ENCODE measurements at regions not wholly inside any gene's neighbourhood (a gene's known extent, or its start where the extent isn't known, plus 50 kb on each side); places are given as distances from the start of the nearest gene placed in this dataset.

- H3K9me2 ChIP-seq (ENCODE audit: insufficient read depth, low read length) = no peaks in the 10 kb centered on the region
- H4K20me1 ChIP-seq (ENCODE audit: insufficient read depth) = no peaks in the 10 kb centered on the region
- no peak overlapping the region for H2AFZ ChIP-seq (ENCODE audit: low read depth, low read length)
- H3K9me3 ChIP-seq (ENCODE audit: low read length) = no peaks in the 10 kb centered on the region
- H3K9ac ChIP-seq (ENCODE audit: low read length) = no peak overlapping the region
- TF ChIP-seq SMC3 (conservative IDR thresholded peaks at IDR 0.05; ENCODE audit: poor library complexity) = no peak
- TF ChIP-seq EZH2 (IDR thresholded peaks at IDR 0.05; ENCODE audit: borderline replicate concordance, insufficient read depth, low read length, poor library complexity, severe bottlenecking) = no peak
- no peak for TF ChIP-seq REST (IDR thresholded peaks at IDR 0.05; ENCODE audit: borderline replicate concordance)
- TF ChIP-seq EP300 (conservative IDR thresholded peaks at IDR 0.05; ENCODE audit: poor library complexity, severe bottlenecking) = no peak
- TF ChIP-seq POLR2AphosphoS5 (IDR thresholded peaks at IDR 0.05) = no peak
- no peak for TF ChIP-seq RAD21 (conservative IDR thresholded peaks at IDR 0.05)
- TF ChIP-seq TAF1 (IDR thresholded peaks at IDR 0.05; ENCODE audit: low read depth) = no peak
- TF ChIP-seq MXI1 (conservative IDR thresholded peaks at IDR 0.05; ENCODE audit: poor library complexity, severe bottlenecking) = no peak
- no peaks in the 10 kb centered on the region for H3K79me2 ChIP-seq (replicated peaks; ENCODE audit: insufficient read depth, low read length)
- H3K27me3 ChIP-seq (ENCODE audit: insufficient read depth, low read depth, low read length) = no peaks in the 10 kb centered on the region
- no peaks in the 10 kb centered on the region for H3F3A ChIP-seq (ENCODE audit: insufficient read depth, low read length, poor library complexity, severe bottlenecking)
- H3K4me3 ChIP-seq (ENCODE audit: low read length) = no peak overlapping the region
- H3K4me2 ChIP-seq (ENCODE audit: low read length) = no peak overlapping the region
- H3K36me3 ChIP-seq (ENCODE audit: insufficient read depth, low read length) = no peaks in the 10 kb centered on the region
- no peak overlapping the region for H3K27ac ChIP-seq (ENCODE audit: low read length)
Observed at GRCh38 chr18:10193444-10193843, 261.0 kb upstream of the APCDD1 start.

- H3K27me3 ChIP-seq (ENCODE audit: insufficient read depth, low read depth, low read length) = no peaks in the 10 kb centered on the region
- no peak overlapping the region for H3K4me2 ChIP-seq (ENCODE audit: low read length)
- no peaks in the 10 kb centered on the region for H3K9me2 ChIP-seq (ENCODE audit: insufficient read depth, low read length)
- H3K36me3 ChIP-seq (ENCODE audit: insufficient read depth, low read length) = no peaks in the 10 kb centered on the region
- H3K9me3 ChIP-seq (ENCODE audit: low read length) = no peaks in the 10 kb centered on the region
- no peak overlapping the region for H2AFZ ChIP-seq (ENCODE audit: low read depth, low read length)
- H3K9ac ChIP-seq (ENCODE audit: low read length) = no peak overlapping the region
- H3K27ac ChIP-seq (ENCODE audit: low read length) = no peak overlapping the region
- no peaks in the 10 kb centered on the region for H4K20me1 ChIP-seq (ENCODE audit: insufficient read depth)
- no peaks in the 10 kb centered on the region for H3K79me2 ChIP-seq (replicated peaks; ENCODE audit: insufficient read depth, low read length)
- no peaks in the 10 kb centered on the region for H3F3A ChIP-seq (ENCODE audit: insufficient read depth, low read length, poor library complexity, severe bottlenecking)
- no peak overlapping the region for H3K4me3 ChIP-seq (ENCODE audit: low read length)
- TF ChIP-seq CTCF (IDR thresholded peaks at IDR 0.05; ENCODE audit: poor library complexity, severe bottlenecking) (no peak), TAF1 (IDR thresholded peaks at IDR 0.05; ENCODE audit: low read depth) (no peak), REST (IDR thresholded peaks at IDR 0.05; ENCODE audit: borderline replicate concordance) (no peak), EP300 (conservative IDR thresholded peaks at IDR 0.05; ENCODE audit: poor library complexity, severe bottlenecking) (no peak), RAD21 (conservative IDR thresholded peaks at IDR 0.05) (no peak), EZH2 (IDR thresholded peaks at IDR 0.05; ENCODE audit: borderline replicate concordance, insufficient read depth, low read length, poor library complexity, severe bottlenecking) (no peak), SMC3 (conservative IDR thresholded peaks at IDR 0.05; ENCODE audit: poor library complexity) (no peak), POLR2AphosphoS5 (IDR thresholded peaks at IDR 0.05) (no peak), MXI1 (conservative IDR thresholded peaks at IDR 0.05; ENCODE audit: poor library complexity, severe bottlenecking) (no peak)
Observed at GRCh38 chr18:10194592-10194991, 259.8 kb upstream of the APCDD1 start.
